NOMO-1 treated with dmso at 0.1 percent for 144 hours (cell line): ENCODE measurements at regions not wholly inside any gene's neighbourhood (a gene's known extent, or its start where the extent isn't known, plus 50 kb on each side); places are given as distances from the start of the nearest gene placed in this dataset.

Experiments
- DNase-seq: peaks from one replicate; lab custom pipeline; 2025; ENCODE audit not compliant: unreplicated experiment; lab: John Stamatoyannopoulos, UW

GRCh38 chr5:107218457-107219193 lies 452.1 kb downstream of the EFNA5 start:
- no peak for DNase-seq

GRCh38 chr5:107217721-107218130 lies 453.0 kb downstream of the EFNA5 start:
- DNase-seq: no peak

- DNase-seq: no peak
These were observed 454.1 kb downstream of the EFNA5 start for GRCh38 chr5:107216587-107216986.

- DNase-seq: no peak
These were observed 455.1 kb downstream of the EFNA5 start for GRCh38 chr5:107215611-107216010.

GRCh38 chr5:107213025-107213424 lies 457.7 kb downstream of the EFNA5 start:
- DNase-seq: no peak

- DNase-seq: no peak
These were observed 459.1 kb downstream of the EFNA5 start for GRCh38 chr5:107211630-107212029.

- no peak for DNase-seq
These were observed 461.9 kb downstream of the EFNA5 start for GRCh38 chr5:107208867-107209266.

- DNase-seq: no peak
These were observed 466.3 kb downstream of the EFNA5 start for GRCh38 chr5:107204413-107204812.

- no peak for DNase-seq
These were observed 467.5 kb downstream of the EFNA5 start for GRCh38 chr5:107203243-107203642.

GRCh38 chr5:107199756-107200155 lies 471.0 kb downstream of the EFNA5 start:
- no peak for DNase-seq

GRCh38 chr5:107196500-107197059 lies 474.2 kb downstream of the EFNA5 start:
- DNase-seq: no peak

GRCh38 chr5:107195890-107196395 lies 474.8 kb downstream of the EFNA5 start:
- DNase-seq: no peak

- DNase-seq: no peak
These were observed 485.9 kb downstream of the EFNA5 start for GRCh38 chr5:107184871-107185270.

- no peak for DNase-seq
These were observed 486.7 kb downstream of the EFNA5 start for GRCh38 chr5:107184066-107184465.

GRCh38 chr5:107170620-107171019 lies 500.1 kb downstream of the EFNA5 start:
- DNase-seq: no peak

- DNase-seq: no peak
These were observed 500.9 kb downstream of the EFNA5 start for GRCh38 chr5:107169867-107170266.

GRCh38 chr5:107168848-107169752 lies 501.6 kb downstream of the EFNA5 start:
- DNase-seq: no peak

GRCh38 chr5:107168086-107168485 lies 502.7 kb downstream of the EFNA5 start:
- no peak for DNase-seq

GRCh38 chr5:107165296-107165695 lies 505.4 kb downstream of the EFNA5 start:
- DNase-seq: no peak

- no peak for DNase-seq
These were observed 512.9 kb downstream of the EFNA5 start for GRCh38 chr5:107157809-107158208.

GRCh38 chr5:107155707-107156106 lies 515.0 kb downstream of the EFNA5 start:
- no peak for DNase-seq

GRCh38 chr5:107154593-107154992 lies 516.1 kb downstream of the EFNA5 start:
- DNase-seq: no peak
